ENCODE measurements at regions not wholly inside any gene's neighbourhood (a gene's known extent, or its start where the extent isn't known, plus 50 kb on each side); places are given as distances from the start of the nearest gene placed in this dataset.

- FAIRE-seq (no peak), DNase-seq (ENCODE audit: low read depth) (peak; percentile 5)
- Histone ChIP-seq H3K36me3 (ENCODE audit: control insufficient read depth, insufficient read depth, low read length) (no peaks in the 10 kb centered on the region), H3K4me3 (ENCODE audit: low read depth, low read length) (no peak overlapping the region), H3K27me3 (ENCODE audit: control insufficient read depth, insufficient read depth, low read length) (no peaks in the 10 kb centered on the region)
- no peak for TF ChIP-seq CTCF (IDR thresholded peaks at IDR 0.05; ENCODE audit: insufficient read depth, low read length, severe bottlenecking)
Observed at GRCh38 chr4:136651278-136651667, 881.0 kb downstream of the PCDH18 start.

- TF ChIP-seq CTCF (IDR thresholded peaks at IDR 0.05; ENCODE audit: insufficient read depth, low read length, severe bottlenecking), result no peak
- Histone ChIP-seq H3K36me3 (ENCODE audit: control insufficient read depth, insufficient read depth, low read length) (no peaks in the 10 kb centered on the region), H3K27me3 (ENCODE audit: control insufficient read depth, insufficient read depth, low read length) (no peaks in the 10 kb centered on the region), H3K4me3 (ENCODE audit: low read depth, low read length) (no peak overlapping the region)
- DNase-seq (ENCODE audit: low read depth) (peak; percentile 38), FAIRE-seq (no peak)
Observed at GRCh38 chr4:136650541-136651277, 881.6 kb downstream of the PCDH18 start.

- TF ChIP-seq CTCF (IDR thresholded peaks at IDR 0.05; ENCODE audit: insufficient read depth, low read length, severe bottlenecking), result no peak
- Histone ChIP-seq H3K4me3 (ENCODE audit: low read depth, low read length) (no peak overlapping the region), H3K27me3 (ENCODE audit: control insufficient read depth, insufficient read depth, low read length) (no peaks in the 10 kb centered on the region), H3K36me3 (ENCODE audit: control insufficient read depth, insufficient read depth, low read length) (no peaks in the 10 kb centered on the region)
- FAIRE-seq, result no peak
- no peak for DNase-seq (ENCODE audit: low read depth)
Observed at GRCh38 chr4:136644279-136644678, 888.0 kb downstream of the PCDH18 start.

DNA sequence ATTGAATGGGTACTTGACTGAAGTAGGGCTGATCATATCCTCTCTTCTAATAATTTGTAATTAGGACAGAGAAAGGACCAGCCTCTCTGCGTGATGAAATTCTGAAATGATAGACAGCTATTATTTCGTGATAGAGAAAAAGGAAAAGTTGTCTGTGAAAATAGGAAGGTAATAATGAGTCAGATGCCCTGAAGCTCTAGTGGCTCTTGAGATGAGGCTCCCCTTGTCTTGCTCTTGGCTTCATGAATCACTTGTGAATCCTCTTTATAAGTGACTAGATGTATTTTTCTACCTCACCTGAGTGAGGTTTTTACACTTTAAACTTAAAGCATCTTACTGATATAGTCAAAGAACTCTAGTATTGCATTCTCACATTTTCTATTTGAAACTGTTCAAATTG, 888.9 kb downstream of the PCDH18 start:
- FAIRE-seq (no peak), DNase-seq (ENCODE audit: low read depth) (peak; percentile 56)
- TF ChIP-seq CTCF (IDR thresholded peaks at IDR 0.05; ENCODE audit: insufficient read depth, low read length, severe bottlenecking), result no peak
- no peaks in the 10 kb centered on the region for H3K36me3 ChIP-seq (ENCODE audit: control insufficient read depth, insufficient read depth, low read length)
- no peak overlapping the region for H3K4me3 ChIP-seq (ENCODE audit: low read depth, low read length)
- H3K27me3 ChIP-seq (ENCODE audit: control insufficient read depth, insufficient read depth, low read length), result no peaks in the 10 kb centered on the region

GRCh38 chr4:136637071-136637777, 895.1 kb downstream of the PCDH18 start:
- H3K36me3 ChIP-seq (ENCODE audit: control insufficient read depth, insufficient read depth, low read length), result no peaks in the 10 kb centered on the region
- DNase-seq (ENCODE audit: low read depth) (no peak), FAIRE-seq (no peak)
- peak; percentile 18 for TF ChIP-seq CTCF (IDR thresholded peaks at IDR 0.05; ENCODE audit: insufficient read depth, low read length, severe bottlenecking)
- H3K27me3 ChIP-seq (ENCODE audit: control insufficient read depth, insufficient read depth, low read length), result no peaks in the 10 kb centered on the region
- H3K4me3 ChIP-seq (ENCODE audit: low read depth, low read length), result no peak overlapping the region
